ENCODE measurements at regions not wholly inside any gene's neighbourhood (a gene's known extent, or its start where the extent isn't known, plus 50 kb on each side); places are given as distances from the start of the nearest gene placed in this dataset.

- no peak for TF ChIP-seq CTCF (IDR thresholded peaks at IDR 0.05; ENCODE audit: borderline replicate concordance, extremely low read depth, low read length, poor library complexity, severe bottlenecking)
- no peak for TF ChIP-seq EZH2 (IDR thresholded peaks at IDR 0.05; ENCODE audit: borderline replicate concordance, low read depth, low read length, severe bottlenecking)
Observed at GRCh38 chr2:59540864-59541263, 1012.6 kb downstream of the BCL11A start.
